ENCODE measurements at regions not wholly inside any gene's neighbourhood (a gene's known extent, or its start where the extent isn't known, plus 50 kb on each side); places are given as distances from the start of the nearest gene placed in this dataset.

DNA sequence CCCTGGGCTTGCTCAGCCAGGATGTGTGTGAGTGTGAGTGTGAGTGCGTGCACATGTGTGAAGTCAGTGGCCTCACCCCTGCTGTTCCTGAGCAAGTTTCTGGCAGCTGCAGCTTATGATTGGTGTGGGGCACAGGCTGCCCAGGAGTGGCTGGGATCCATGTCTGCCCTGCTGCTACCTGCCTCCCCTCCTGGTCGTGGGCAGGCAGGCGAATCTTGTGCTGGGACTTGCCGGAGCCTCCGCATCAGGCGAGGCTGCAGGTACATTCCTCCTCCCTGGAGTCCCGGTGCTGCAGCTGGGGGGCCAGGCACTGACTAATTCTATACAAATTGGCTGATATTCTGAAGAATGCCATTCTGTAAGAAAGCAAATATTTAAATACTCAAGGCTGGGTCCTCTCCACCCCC lies 85.6 kb upstream of the WNT4 start:
- peak; percentile 51; the same call in 1 of the 2 replicates for TF ChIP-seq ZNF768 (CRISPR knock-in tag; IDR thresholded peaks at IDR 0.05)
- no peak for TF ChIP-seq BRD4 (CRISPR knock-in tag; IDR thresholded peaks at IDR 0.05)
- no peak for TF ChIP-seq MTF1 (CRISPR knock-in tag; IDR thresholded peaks at IDR 0.05)
- no TSS peak for BruUV-seq (replicated peaks)
- H3K9ac ChIP-seq (ENCODE audit: insufficient read depth, low read depth, low read length), result no peak overlapping the region
- no peaks in the 10 kb centered on the region for H3K79me2 ChIP-seq (ENCODE audit: insufficient read depth, low read length)
- in situ Hi-C loops (cut with HindIII; ENCODE audit: extremely low pct_ligation_motif_present, low pct_unique_long_range_greater_than_20kb) (no loop called here), intact Hi-C loops (cut with micrococcal nuclease; ENCODE audit: unreplicated experiment) (no loop called here)
- no peak overlapping the region for H3K4me3 ChIP-seq (replicated peaks in 1 of 3; ENCODE audit: insufficient read depth in 1 of 3, low read depth in 2 of 3, low read length in 3 of 3)
- 0% methylated on average over 1 of the region's 7 CpGs for WGBS (ENCODE audit: low lambda C conversion rate)
- no peaks in the 10 kb centered on the region for H3K4me1 ChIP-seq (ENCODE audit: insufficient read depth, low read length)
- POLR2A ChIA-PET, result no interaction called here
- no peaks in the 10 kb centered on the region for H3K36me3 ChIP-seq (replicated peaks in 1 of 2; ENCODE audit: control insufficient read depth in 1 of 2, insufficient read depth in 2 of 2, low read length in 2 of 2)
- no peaks in the 10 kb centered on the region for H4K20me1 ChIP-seq (ENCODE audit: insufficient read depth, low read length)
- H3K4me2 ChIP-seq (ENCODE audit: low read depth, low read length), result no peak overlapping the region
- no peak overlapping the region for H2AFZ ChIP-seq (ENCODE audit: low read length)
- no peak for FAIRE-seq
- H3K9me3 ChIP-seq (ENCODE audit: low read length), result no peaks in the 10 kb centered on the region
- H3K27ac ChIP-seq (ENCODE audit: extremely low read length, insufficient read depth, low read length), result no peak overlapping the region
- CTCF ChIA-PET (ENCODE audit: low intra/inter-chr PET ratio, low total read pairs), result no interaction called here
- no peak for DNase-seq (ENCODE audit: low spot score)
- H3K27me3 ChIP-seq (ENCODE audit: control insufficient read depth in 1 of 2, insufficient read depth in 2 of 2, low read length in 2 of 2), result peaks cover 2 to 20% of the 10 kb centered on the region in 2 experiments; a peak in 3 of 5 replicates
- no peak for ATAC-seq

GRCh38 chr1:22229379-22229778 lies 86.5 kb upstream of the WNT4 start:
- no peaks in the 10 kb centered on the region for H3K36me3 ChIP-seq (replicated peaks in 1 of 2; ENCODE audit: control insufficient read depth in 1 of 2, insufficient read depth in 2 of 2, low read length in 2 of 2)
- H4K20me1 ChIP-seq (ENCODE audit: insufficient read depth, low read length), result no peaks in the 10 kb centered on the region
- no peaks in the 10 kb centered on the region for H3K4me1 ChIP-seq (ENCODE audit: insufficient read depth, low read length)
- CTCF ChIA-PET (ENCODE audit: low intra/inter-chr PET ratio, low total read pairs), result no interaction called here
- FAIRE-seq, result no peak
- DNase-seq (ENCODE audit: low spot score), result no peak
- intact Hi-C loops (cut with micrococcal nuclease; ENCODE audit: unreplicated experiment) (no loop called here), in situ Hi-C loops (cut with HindIII; ENCODE audit: extremely low pct_ligation_motif_present, low pct_unique_long_range_greater_than_20kb) (no loop called here)
- H3K9me3 ChIP-seq (ENCODE audit: low read length), result no peaks in the 10 kb centered on the region
- no peak overlapping the region for H3K9ac ChIP-seq (ENCODE audit: insufficient read depth, low read depth, low read length)
- TF ChIP-seq ZNF296 (CRISPR knock-in tag; conservative IDR thresholded peaks at IDR 0.05) (no peak), JUNB (CRISPR knock-in tag; IDR thresholded peaks at IDR 0.05; ENCODE audit: borderline replicate concordance) (no peak), ZNF782 (CRISPR knock-in tag; IDR thresholded peaks at IDR 0.05; ENCODE audit: borderline replicate concordance) (no peak), ZNF282 (IDR thresholded peaks at IDR 0.05; ENCODE audit: partially characterized antibody) (no peak), HNRNPH1 (optimal IDR thresholded peaks at IDR 0.05; ENCODE audit: low read depth, low read length) (no peak), ZSCAN12 (CRISPR knock-in tag; IDR thresholded peaks at IDR 0.05) (no peak)
- TF ChIP-seq, protein P1, sequence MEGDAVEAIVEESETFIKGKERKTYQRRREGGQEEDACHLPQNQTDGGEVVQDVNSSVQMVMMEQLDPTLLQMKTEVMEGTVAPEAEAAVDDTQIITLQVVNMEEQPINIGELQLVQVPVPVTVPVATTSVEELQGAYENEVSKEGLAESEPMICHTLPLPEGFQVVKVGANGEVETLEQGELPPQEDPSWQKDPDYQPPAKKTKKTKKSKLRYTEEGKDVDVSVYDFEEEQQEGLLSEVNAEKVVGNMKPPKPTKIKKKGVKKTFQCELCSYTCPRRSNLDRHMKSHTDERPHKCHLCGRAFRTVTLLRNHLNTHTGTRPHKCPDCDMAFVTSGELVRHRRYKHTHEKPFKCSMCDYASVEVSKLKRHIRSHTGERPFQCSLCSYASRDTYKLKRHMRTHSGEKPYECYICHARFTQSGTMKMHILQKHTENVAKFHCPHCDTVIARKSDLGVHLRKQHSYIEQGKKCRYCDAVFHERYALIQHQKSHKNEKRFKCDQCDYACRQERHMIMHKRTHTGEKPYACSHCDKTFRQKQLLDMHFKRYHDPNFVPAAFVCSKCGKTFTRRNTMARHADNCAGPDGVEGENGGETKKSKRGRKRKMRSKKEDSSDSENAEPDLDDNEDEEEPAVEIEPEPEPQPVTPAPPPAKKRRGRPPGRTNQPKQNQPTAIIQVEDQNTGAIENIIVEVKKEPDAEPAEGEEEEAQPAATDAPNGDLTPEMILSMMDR (CRISPR knock-in tag; IDR thresholded peaks at IDR 0.05), result no peak
- TF ChIP-seq, protein P2, sequence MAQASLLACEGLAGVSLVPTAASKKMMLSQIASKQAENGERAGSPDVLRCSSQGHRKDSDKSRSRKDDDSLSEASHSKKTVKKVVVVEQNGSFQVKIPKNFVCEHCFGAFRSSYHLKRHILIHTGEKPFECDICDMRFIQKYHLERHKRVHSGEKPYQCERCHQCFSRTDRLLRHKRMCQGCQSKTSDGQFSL (CRISPR knock-in tag; IDR thresholded peaks at IDR 0.05), result no peak
- no peak for ATAC-seq
- POLR2A ChIA-PET, result no interaction called here
- BruUV-seq (replicated peaks), result no TSS peak
- no peak overlapping the region for H2AFZ ChIP-seq (ENCODE audit: low read length)
- no peak overlapping the region for H3K4me3 ChIP-seq (replicated peaks in 1 of 3; ENCODE audit: insufficient read depth in 1 of 3, low read depth in 2 of 3, low read length in 3 of 3)
- no peak overlapping the region for H3K4me2 ChIP-seq (ENCODE audit: low read depth, low read length)
- H3K79me2 ChIP-seq (ENCODE audit: insufficient read depth, low read length), result no peaks in the 10 kb centered on the region
- H3K27me3 ChIP-seq (ENCODE audit: control insufficient read depth in 1 of 2, insufficient read depth in 2 of 2, low read length in 2 of 2), result peaks cover 4 to 21% of the 10 kb centered on the region in 2 experiments; a peak in 4 of 5 replicates
- WGBS (ENCODE audit: low lambda C conversion rate), result 25% methylated on average over 1 of the region's 2 CpGs
- no peak overlapping the region for H3K27ac ChIP-seq (ENCODE audit: extremely low read length, insufficient read depth, low read length)

Data from HepG2 (cell line).